IMR-90 (cell line): ENCODE measurements at regions not wholly inside any gene's neighbourhood (a gene's known extent, or its start where the extent isn't known, plus 50 kb on each side); places are given as distances from the start of the nearest gene placed in this dataset.

Source experiments
- CEBPB ChIP-seq: IDR thresholded peaks from 2 replicates; pipeline ENCODE4 v1.6.1; 2012; ENCODE audit warnings: low read depth, low read length, improper control_type of control experiment
- POLR2A ChIP-seq: IDR thresholded peaks from 2 replicates; pipeline ENCODE4 v1.6.1; 2012; ENCODE audit warnings: mild to moderate bottlenecking, low read depth, low read length
- TF ChIP-seq, protein P1 (sequence below): conservative IDR thresholded peaks from 2 replicates; pipeline ENCODE4 v1.5.1; 2012; ENCODE audit warnings: mild to moderate bottlenecking, low read depth, low read length, improper control_type of control experiment

DNA sequence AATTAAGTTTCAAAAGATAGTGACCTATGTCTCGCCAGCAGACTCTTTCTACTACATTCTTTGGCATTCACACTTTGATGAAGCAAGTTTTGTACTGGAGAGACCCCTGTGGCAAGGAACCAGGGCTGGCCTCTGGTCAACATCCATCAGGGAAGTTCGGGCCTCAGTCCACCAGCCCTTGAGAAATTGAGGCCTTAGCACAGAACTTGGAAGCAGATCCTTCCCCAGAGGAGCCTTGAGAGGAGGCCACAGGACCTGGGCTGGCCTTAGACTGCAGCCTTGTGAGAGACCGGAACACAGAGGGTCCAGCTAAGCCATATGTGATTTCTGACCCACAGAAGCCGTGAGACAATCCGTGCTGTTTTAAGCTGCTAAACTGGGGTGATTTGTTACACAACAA lies 317.9 kb downstream of the ZSWIM6 start:
- TF ChIP-seq, protein P1, sequence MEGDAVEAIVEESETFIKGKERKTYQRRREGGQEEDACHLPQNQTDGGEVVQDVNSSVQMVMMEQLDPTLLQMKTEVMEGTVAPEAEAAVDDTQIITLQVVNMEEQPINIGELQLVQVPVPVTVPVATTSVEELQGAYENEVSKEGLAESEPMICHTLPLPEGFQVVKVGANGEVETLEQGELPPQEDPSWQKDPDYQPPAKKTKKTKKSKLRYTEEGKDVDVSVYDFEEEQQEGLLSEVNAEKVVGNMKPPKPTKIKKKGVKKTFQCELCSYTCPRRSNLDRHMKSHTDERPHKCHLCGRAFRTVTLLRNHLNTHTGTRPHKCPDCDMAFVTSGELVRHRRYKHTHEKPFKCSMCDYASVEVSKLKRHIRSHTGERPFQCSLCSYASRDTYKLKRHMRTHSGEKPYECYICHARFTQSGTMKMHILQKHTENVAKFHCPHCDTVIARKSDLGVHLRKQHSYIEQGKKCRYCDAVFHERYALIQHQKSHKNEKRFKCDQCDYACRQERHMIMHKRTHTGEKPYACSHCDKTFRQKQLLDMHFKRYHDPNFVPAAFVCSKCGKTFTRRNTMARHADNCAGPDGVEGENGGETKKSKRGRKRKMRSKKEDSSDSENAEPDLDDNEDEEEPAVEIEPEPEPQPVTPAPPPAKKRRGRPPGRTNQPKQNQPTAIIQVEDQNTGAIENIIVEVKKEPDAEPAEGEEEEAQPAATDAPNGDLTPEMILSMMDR, result no peak
- TF ChIP-seq POLR2A (no peak), CEBPB (no peak)
